KBM-7 (cell line): ENCODE measurements at regions not wholly inside any gene's neighbourhood (a gene's known extent, or its start where the extent isn't known, plus 50 kb on each side); places are given as distances from the start of the nearest gene placed in this dataset.
A peak's percentile ranks its signal among the peaks of the same experiment; 100 is the strongest.

Source experiments
- DNase-seq: peaks from one replicate; pipeline ENCODE4 v3.0.0-alpha.2; 2015
- in situ Hi-C: fragments of 300-500 bp; cut with MboI; formaldehyde crosslinking; loops from 2 replicates; pipeline ENCODE4 v1.14.3; 2020; ENCODE audit warnings: low sequenced_read_pairs, low pct_unique_long_range_greater_than_20kb, mixed read lengths

DNA sequence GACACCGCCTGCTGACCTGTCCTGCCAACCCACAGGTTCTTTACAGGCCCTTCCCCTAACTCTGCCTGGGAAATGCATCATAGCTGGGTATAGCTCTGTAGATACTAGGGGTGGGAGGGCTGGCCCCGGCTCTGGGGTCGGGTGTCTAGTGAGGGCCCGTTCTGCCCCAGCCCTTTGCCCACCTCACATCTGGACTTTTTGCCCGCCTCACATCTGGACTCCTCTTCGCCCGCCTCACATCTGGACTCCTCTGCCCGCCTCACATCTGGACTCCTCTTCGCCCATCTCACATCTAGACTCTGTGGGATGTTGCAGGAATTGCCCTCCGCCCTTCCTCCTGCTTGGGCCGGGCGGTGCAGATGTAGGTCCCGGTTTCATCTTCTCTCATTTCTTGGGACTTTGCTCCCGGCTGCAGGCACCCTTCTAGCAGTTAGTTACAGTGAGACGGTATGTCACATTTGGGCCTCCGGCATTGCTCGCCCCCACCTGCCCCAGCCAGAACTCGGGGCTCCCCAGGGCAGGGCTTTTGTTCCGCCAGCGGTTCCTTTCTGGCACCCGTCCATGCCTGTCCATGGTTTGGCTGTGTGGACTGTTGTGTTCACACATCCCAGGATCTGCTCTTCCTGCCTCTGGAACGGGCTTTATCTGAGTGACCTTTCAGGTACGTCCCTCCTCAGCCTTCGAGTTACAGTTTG is 1153.7 kb downstream of the BRD1 start:
- in situ Hi-C loops: no loop called here
- DNase-seq: no peak

DNA sequence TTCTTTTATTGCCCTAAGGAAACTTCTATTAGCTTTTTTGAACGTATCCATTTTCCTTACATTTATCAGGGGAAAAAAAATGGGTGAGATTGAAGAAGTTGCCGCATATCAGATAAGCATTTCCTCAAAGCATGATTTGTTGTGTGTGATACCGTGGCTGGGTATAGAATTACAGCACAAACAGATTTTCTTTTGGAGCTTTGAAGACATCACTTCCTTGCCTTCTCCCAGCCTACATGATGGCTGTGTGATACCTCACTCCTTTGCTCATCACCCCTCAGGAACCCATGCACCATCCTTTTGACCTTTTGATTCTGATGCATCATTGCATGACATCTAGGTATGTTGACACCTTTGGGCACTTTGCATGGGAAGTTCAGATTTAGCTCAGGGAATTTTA is 1155.3 kb downstream of the BRD1 start:
- in situ Hi-C loops: no loop called here
- DNase-seq: no peak

DNA sequence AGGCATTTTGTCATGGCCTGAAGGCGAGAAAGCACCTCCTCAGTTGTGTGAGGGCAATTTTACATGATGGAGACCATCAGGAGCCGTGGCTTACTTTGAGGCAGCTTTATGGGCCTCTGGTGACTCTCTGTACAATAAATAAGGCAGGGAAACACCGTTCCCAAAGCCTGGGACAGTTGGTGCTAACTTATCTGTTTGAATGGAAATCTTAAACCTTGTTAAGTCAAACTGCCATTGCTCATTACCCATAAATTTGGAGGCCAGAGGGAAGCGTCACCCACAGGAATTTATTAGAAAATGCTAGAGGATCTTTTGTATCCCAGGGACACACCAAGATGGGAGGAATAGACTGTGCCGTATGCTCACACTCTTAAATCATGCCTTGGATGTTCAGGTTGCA is 1156.9 kb downstream of the BRD1 start:
- DNase-seq: no peak

DNA sequence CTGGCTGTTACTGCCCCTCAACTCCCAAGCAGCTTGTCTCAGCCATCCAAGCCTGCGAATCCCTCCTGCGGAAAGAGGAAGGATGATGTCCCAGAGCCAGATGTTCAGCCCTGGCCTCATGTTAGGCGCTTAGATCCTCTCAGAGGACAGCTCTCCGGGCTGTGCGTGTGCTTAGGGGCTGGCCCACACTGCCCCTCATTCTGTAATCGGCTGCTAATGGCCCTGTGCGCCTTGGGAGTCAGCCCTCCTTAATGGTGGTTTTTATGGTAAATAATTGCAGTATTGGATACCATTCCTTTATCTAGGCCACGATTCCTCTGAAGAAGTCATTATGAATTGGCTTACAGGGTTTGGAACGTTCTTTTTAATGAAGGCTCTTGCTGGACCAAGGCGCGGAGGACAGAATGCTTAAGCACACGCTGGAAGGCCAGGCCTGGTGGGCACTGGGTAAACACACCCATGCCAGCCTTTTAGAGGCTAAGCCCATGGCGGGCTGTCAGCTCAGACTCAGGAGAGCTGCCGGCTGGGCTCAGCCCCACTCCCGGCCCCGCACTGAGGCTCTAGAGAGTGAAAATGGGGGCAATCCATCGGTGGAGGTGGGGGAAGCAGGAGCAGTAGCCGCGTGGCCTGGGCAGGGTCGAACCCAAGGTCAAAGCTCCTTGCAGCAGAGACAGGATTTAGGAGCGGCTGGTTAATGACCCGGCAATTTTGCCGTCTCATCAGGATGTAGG is 1157.5 kb downstream of the BRD1 start:
- in situ Hi-C loops: no loop called here
- DNase-seq: no peak

More for the DNA sequence above, 1156.9 kb downstream of the BRD1 start:
- in situ Hi-C loops: no loop called here

DNA sequence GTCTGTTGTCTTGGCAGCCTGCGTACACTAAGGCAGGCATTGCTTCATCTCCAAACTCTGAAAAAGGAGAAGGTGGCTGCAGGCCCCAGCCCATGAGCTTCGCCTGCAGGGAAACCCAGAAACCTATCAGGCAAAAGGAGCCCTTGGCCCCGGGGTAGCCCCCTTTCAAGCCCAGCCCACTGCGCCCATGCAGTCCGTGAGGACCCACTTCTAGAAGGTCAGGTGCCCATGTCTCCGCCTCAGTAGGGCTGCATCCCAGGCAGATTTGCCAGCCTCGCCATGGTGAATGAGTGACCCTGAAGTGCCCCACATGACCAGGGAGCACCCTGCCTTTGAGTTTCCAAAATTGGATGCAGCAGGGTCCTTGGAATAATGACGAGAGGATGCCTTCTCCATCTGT is 1158.4 kb downstream of the BRD1 start:
- no peak for DNase-seq
- in situ Hi-C loops: no loop called here

DNA sequence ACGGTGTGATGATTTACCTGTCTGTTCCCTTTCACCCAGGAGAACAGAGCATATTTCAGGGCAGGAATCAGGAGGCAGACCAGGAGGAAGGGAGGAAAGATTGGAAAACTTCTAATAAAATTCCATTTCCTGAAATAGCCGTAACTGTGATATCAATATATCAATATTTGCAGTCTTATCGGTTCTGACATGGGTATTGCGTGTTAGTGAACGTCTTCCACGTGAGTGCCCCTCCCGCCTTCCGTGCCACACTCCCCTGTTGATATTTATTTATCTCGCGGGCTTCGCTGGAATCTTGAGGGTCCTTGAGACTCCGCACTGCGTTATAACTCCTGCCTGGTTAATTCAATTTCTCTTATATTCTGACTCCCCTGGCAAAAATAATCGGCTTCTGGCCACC is 1160.4 kb downstream of the BRD1 start:
- in situ Hi-C loops: no loop called here

DNA sequence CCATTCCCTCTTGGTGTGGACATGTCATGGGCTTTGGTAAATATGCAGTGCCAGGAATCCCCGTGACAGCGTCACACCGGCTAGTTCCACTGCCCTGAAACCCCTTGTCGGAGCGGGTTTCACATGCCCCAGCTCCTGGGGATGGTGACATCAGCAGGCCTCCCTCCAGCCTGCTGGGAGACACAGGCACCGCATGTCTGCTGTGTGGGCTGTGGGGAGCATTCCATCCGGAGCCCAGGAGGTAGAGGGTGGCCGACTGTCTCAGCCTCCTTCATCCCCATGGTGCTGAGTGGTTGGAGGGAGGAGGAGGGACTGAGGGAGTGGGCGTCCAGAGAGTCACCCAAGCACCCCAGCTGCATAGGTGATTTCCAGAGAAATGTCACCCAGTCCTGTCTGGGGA is 1161.1 kb downstream of the BRD1 start:
- in situ Hi-C loops: no loop called here
- no peak for DNase-seq

More for the DNA sequence above, 1160.4 kb downstream of the BRD1 start:
- no peak for DNase-seq

DNA sequence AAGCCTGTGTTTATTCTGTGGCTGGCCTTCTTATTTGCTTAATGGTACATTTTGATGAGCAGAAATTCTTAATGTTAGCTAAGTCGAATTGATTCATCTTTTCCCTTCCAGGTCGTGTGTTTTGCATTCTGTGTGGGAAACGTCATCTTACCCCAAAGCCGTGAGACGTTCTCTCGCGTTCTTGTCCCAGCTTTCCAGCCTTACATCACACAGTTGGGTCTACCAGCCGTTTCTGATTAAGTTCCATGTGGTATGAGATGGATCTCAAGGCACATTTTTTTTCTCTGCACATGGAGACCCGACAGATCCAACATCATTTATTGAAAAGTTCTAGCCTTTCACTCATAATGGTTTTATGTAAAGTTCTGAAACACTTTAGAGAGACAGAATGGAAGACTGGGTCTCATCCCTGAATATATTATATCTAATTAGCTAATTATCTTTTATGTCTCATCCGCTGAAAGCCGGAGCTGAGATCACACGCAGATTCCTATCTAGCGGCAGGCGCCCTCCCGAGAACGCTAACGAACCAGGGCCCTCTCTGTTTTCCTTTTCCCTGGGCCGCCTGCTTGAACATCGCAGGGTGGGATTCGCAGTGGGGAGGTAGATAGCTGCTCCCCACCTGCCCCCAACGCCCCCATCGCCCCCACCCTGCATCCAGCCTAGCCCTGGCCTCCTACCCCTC is 1162.2 kb downstream of the BRD1 start:
- in situ Hi-C loops: no loop called here
- DNase-seq: no peak

DNA sequence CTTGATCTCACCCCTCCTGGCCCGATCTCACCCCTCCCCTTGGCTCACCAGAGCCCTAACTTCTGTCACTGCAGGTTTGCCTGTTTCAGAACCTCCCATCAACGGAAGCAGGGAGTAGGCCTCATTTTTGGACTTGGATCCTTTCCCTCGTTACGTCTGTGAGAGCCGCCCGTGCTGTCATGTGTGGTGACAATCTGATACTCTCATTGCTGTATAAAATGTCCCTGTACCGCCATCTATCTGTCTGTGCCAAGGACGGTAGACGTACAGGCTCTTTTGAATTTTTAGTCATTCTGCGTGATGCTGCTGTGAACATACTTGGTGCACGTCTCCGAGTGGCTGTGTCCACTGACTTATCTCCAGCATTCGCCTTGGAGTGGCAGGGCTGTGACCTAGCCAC is 1163.1 kb downstream of the BRD1 start:
- DNase-seq: no peak
- in situ Hi-C loops: no loop called here

DNA sequence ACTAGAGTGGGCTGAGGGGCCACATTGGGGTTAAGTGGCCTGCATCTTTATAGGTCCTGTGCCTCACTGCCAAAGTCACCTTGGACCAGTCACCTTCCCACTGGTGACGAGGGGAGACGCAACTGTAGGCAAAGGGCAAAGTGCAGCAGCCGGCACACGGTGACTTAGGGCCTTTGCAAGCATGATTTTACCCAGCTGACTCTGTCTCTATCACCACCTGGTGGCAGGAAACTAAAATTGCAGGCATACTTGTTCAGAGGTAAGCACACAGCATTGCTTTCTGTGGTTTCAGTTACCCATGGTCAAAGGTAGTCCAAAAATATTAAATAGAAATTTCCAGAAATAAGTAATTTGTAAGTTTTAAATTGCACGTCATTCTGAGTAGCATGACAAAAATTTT is 1164.4 kb downstream of the BRD1 start:
- in situ Hi-C loops: no loop called here
- DNase-seq: peak; percentile 18

DNA sequence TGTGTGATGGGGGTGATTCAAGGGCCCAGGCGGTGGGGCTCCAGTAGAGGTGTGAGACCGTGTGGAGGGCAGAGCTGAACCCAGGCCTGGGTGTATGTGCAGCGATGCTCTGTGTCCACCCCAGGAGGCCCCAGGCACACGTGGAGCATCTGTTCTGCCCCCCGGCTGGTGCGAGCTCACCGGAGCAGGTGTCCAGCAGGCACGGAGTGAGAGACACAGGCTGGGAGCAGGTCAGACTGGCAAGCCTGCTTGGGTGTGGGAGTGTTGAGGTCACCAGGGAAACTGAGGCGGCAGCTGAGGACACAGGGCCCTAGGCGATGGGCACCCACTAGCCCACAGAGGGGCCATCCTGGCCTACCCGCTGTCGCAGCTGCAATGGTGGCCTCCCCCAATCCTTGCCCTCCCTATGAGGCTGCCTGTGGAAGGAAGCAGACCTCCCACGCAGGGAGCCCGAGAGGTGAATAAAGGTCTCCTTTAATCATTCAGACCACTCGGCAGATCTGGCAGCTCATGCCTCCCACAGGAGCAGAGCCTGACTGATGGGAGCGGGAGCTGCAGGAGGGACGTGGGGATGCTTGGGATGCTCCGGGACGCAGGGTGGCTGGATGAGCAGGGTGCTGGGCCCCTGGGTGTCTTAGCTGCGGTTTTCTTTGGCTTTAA is 1165.1 kb downstream of the BRD1 start:
- DNase-seq: no peak
- in situ Hi-C loops: no loop called here

DNA sequence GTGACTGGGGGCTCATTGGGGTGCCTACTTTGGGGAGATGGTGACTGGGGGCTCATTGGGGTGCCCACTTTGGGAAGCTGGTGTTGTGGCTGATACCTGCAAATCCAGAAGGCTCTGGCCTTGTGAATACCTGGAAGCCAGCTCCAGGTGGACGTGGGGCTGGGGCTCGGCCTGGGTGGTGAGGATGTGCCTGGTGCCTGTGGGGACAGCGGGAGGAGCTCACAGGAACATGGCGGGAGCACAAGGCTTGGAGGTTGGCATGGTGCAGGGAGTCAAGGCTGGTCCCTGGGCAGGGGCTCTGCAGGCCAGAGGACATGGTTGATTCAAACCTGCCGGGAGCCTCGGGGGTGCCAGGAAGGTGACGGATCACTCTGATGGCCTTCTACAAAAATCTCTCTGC is 1165.7 kb downstream of the BRD1 start:
- in situ Hi-C loops: no loop called here
- DNase-seq: no peak

DNA sequence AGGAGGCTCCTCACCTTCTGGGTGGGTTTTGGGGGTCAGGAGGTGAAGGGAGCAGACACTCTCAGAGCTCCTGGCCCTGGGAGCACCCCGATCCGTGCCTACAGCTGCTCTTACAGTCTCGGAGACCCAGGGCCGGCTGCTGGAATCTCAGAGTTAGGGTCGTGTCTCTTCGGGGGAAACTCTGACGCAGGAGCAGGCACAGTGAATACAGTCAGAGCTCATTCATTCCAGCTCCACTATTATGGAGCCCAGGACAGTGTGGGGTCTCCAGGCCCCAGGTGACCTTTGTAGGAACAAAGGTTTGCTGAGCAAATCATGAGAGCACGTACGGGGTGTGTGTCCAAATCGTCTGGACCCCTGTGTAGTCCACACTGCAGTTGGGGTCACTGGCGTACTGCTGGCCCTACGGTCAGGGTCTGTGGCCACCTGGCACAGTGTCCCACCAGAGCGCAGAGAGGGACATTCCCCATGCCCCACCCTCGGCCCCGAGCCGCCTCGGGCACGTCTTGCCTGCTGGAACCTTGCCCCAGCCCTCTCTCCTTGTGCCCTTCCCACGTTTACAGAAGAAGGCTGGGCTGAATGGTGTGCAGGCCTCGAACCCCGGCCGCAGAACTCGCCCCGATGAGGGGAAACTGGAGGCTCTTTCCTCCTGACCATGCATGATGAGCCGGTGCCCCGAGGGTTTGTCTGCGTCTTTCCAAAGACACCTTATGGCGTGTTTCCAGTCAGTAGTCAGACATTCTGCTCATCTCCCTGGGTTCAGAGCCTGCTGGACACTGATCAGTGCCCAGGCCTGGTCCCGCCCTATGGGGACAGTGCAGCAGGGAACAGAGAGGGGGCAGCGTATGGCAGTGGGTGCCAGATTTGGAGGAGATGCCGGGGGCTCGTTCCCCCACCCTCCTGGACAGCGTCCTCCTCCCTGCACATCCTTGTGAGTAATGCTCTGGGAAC is 1166.6 kb downstream of the BRD1 start:
- DNase-seq: no peak
- in situ Hi-C loops: no loop called here

DNA sequence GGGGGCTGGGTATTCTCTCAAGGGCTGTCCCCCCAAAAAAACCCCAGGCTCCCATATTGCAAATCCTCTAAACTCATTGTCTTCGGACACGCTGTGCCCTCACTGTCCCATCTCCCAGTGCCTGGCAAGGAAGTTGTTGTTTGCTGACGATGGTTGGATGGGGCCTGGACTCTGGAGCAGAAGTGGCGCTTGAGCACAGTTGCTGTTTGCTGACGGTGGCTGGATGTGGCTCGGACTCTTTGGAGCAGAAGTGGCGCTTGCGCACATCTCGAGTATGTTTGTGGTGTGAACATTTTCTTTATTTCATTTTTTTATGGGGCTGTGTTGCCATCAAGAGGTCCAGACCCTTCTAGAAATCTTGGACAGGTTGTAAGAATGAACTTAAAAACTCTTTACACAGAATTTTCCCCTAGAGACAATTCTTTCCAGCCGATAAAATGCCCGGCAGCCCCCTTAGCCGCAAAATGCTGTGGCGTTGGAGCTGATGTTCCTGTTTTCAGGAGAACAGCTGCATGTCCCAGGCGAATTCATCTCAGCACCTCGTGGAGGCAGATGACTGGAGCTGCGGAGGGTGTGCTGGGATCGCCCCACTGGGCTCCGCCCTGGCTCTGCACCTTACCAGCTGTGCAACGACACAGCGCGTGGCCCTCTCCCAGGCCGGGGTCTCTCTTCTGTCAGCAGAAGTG is 1167.4 kb downstream of the BRD1 start:
- in situ Hi-C loops: no loop called here
- no peak for DNase-seq

DNA sequence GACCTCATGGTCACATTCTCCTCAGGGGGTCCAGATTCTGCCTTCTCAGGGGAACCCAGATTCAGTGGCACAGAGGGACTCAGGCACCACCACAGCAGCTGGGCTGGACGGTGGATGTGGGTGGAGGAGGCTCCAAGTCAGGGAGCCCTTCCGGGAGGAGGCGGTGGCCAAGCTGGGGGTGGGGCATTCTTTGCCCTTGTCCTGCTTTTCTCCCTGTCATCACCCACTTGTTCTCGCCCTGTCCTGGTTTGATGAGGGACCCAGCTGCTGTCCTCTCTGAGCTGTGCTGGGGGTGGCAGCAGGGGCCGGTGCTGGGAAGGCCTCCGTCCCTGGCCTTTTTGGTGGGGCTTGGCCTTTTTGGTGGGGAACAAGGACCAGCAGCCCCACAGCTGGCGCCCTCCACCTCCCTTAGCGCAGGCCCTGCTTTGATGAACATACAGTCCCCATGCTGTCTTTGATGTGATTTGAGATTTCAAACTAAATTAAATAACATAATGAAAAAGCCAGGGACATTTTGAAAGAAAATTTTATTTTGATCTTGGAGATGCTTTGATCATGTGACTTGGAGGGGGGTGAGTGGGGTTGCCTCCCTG is 1168.2 kb downstream of the BRD1 start:
- in situ Hi-C loops: no loop called here
- DNase-seq: no peak

DNA sequence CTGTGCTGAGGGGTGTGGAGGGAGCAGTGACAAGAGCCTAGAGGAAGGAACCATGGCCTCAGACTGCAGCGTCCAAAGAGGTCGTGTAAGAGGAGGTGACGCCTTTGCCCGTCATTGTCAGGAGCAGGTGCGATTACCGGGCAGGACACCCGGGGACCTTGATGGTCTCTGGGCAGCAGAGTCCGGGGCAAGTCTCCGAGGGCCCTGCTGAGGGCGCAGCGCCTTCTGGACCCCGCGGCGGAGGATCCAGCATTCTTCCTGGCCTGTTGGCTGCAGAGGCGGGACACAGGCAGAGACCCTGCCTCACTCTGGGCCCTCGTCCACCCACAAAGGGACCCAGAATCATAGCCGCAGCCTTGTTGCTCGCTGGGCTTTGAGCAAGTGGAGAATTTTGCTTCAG is 1168.8 kb downstream of the BRD1 start:
- in situ Hi-C loops: no loop called here
- no peak for DNase-seq

DNA sequence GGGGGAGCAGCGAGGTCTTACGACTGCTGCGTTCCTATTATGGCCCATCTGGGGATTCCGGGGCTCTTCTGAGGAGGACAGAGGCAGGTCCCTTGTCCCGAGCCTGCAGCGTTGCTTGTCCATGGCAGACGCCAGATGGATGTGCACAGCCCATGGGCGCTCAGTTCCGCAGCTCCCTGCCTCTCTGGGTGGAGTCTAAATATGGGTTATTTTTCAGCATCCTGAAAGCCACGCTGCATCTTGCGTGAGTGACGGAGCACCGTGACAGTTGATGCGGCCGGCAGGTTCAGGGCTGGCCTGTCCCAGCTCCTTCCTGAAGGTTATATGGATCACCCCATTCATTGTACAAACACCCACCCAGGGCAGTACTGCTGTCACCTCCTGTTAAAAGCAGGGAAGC is 1169.4 kb downstream of the BRD1 start:
- in situ Hi-C loops: no loop called here
- no peak for DNase-seq

DNA sequence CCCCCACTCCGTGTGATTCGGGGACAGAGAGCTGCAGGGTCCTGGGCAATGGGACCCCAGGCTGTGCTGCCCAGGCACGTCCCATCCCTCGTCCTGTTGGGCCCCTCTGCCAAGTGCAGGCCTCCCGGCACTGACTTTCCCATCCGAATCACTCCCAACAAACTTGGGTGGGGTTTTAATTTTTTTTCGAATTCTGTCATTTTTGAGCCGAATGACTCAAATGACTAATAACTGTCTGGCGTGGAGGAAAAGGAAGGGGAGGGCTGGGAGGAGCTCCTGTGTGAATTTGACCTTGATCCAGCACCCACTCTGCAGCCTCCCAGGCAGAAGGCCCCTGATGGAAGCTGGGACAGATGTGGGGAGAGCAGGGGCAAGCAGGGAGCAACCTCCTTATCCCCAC is 1173.2 kb downstream of the BRD1 start:
- in situ Hi-C loops: no loop called here
- DNase-seq: no peak
